Colonic mucosa (tissue), 4 donors: ENCODE measurements at regions not wholly inside any gene's neighbourhood (a gene's known extent, or its start where the extent isn't known, plus 50 kb on each side); places are given as distances from the start of the nearest gene placed in this dataset.

ENCODE experiments used
- DNase-seq: peaks from one replicate; pipeline ENCODE4 v3.0.0-alpha.2; 2020
- H3K27ac ChIP-seq: fragments of 200-600 bp; one replicate; pipeline ENCODE4 v1.8.0; 2021
- H3K27me3 ChIP-seq: fragments of 200-600 bp; one replicate; pipeline ENCODE4 v1.8.0; 2021
- H3K36me3 ChIP-seq: fragments of 200-600 bp; one replicate; pipeline ENCODE4 v1.8.0; 2021
- H3K4me1 ChIP-seq: fragments of 200-600 bp; one replicate; pipeline ENCODE4 v1.8.0; 2021; ENCODE audit warnings: mild to moderate bottlenecking
- H3K4me3 ChIP-seq: fragments of 200-600 bp; one replicate; pipeline ENCODE4 v1.8.0; 2021
- H3K9ac ChIP-seq, 2 donors: one replicate each; pipeline ENCODE4 v1.7.0; 2013; ENCODE audit warnings: control low read depth in 2 of 2, low read depth in 2 of 2, low read length in 2 of 2
- H3K9me3 ChIP-seq: fragments of 200-600 bp; one replicate; pipeline ENCODE4 v1.8.0; 2021
- CTCF ChIP-seq: fragments of 200-600 bp; IDR thresholded peaks from one replicate; pipeline ENCODE4 v1.8.0; 2022; ENCODE audit warnings: antibody characterized with exemption, mild to moderate bottlenecking
- intact Hi-C: fragments of 100-400 bp; cut with DNase I; formaldehyde crosslinking; loops from one replicate; pipeline ENCODE4 v1.14.1; 2022
- donor health status: healthy.
- donor health status: DM: no; HTN: no; CAD: no.
- donor health status: DM: no; HTN: no; CAD: no.

- H3K4me1 ChIP-seq = no peaks in the 10 kb centered on the region
- intact Hi-C loops = no loop called here
- no peak for TF ChIP-seq CTCF
- H3K4me3 ChIP-seq = no peak overlapping the region
- H3K9me3 ChIP-seq = no peaks in the 10 kb centered on the region
- H3K9ac ChIP-seq = no peak overlapping the region
- H3K36me3 ChIP-seq = no peaks in the 10 kb centered on the region
- H3K27me3 ChIP-seq = no peaks in the 10 kb centered on the region
- no peak for DNase-seq
- H3K27ac ChIP-seq = no peak overlapping the region
Measured at GRCh38 chr6:81818901-81819361, 66.5 kb upstream of the TENT5A start.

GRCh38 chr6:81816380-81816779 lies 63.9 kb upstream of the TENT5A start:
- Histone ChIP-seq H3K9ac (no peak overlapping the region), H3K27ac (no peak overlapping the region), H3K4me3 (no peak overlapping the region), H3K9me3 (no peaks in the 10 kb centered on the region), H3K4me1 (no peaks in the 10 kb centered on the region), H3K36me3 (no peaks in the 10 kb centered on the region), H3K27me3 (no peaks in the 10 kb centered on the region)
- intact Hi-C loops = no loop called here
- TF ChIP-seq CTCF = no peak
- no peak for DNase-seq

- Histone ChIP-seq H3K36me3 (no peaks in the 10 kb centered on the region), H3K4me3 (no peak overlapping the region), H3K9me3 (no peaks in the 10 kb centered on the region), H3K27ac (no peak overlapping the region), H3K9ac (no peak overlapping the region), H3K27me3 (no peaks in the 10 kb centered on the region), H3K4me1 (no peaks in the 10 kb centered on the region)
- intact Hi-C loops = no loop called here
- no peak for DNase-seq
- TF ChIP-seq CTCF = no peak
Measured at GRCh38 chr6:81814370-81815076, 62.0 kb upstream of the TENT5A start.

GRCh38 chr6:81813305-81813704 lies 60.8 kb upstream of the TENT5A start:
- Histone ChIP-seq H3K9me3 (no peaks in the 10 kb centered on the region), H3K27ac (no peak overlapping the region), H3K9ac (no peak overlapping the region), H3K27me3 (no peaks in the 10 kb centered on the region), H3K36me3 (no peaks in the 10 kb centered on the region), H3K4me1 (no peaks in the 10 kb centered on the region), H3K4me3 (no peak overlapping the region)
- intact Hi-C loops = no loop called here
- no peak for DNase-seq
- no peak for TF ChIP-seq CTCF

GRCh38 chr6:81812401-81812800 lies 59.9 kb upstream of the TENT5A start:
- Histone ChIP-seq H3K27ac (no peak overlapping the region), H3K9me3 (no peaks in the 10 kb centered on the region), H3K4me1 (no peaks in the 10 kb centered on the region), H3K27me3 (no peaks in the 10 kb centered on the region), H3K9ac (no peak overlapping the region), H3K4me3 (no peak overlapping the region), H3K36me3 (no peaks in the 10 kb centered on the region)
- intact Hi-C loops = no loop called here
- TF ChIP-seq CTCF = no peak
- DNase-seq = no peak
